ENCODE measurements at regions not wholly inside any gene's neighbourhood (a gene's known extent, or its start where the extent isn't known, plus 50 kb on each side); places are given as distances from the start of the nearest gene placed in this dataset.

DNA sequence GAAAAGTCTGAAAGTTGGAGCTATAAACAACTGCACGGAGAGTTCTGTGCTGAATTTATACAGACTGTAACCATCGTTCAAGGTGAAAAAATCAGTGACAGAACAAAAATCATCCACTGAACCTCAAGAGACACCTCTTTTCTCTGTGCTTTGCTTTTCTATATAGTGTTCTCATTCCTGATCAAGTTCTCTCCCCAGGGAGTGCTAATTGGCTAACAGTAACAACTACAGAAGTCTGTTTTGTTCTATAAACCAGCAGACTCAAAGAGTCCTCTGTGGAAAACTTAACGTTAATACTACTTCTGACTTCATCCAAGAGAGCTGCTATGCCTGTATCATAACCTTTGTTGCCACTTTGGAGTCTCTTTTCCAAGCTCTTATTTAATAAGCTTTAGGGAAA is 1388.3 kb upstream of the C9orf72 start:
- TF ChIP-seq, protein P1, sequence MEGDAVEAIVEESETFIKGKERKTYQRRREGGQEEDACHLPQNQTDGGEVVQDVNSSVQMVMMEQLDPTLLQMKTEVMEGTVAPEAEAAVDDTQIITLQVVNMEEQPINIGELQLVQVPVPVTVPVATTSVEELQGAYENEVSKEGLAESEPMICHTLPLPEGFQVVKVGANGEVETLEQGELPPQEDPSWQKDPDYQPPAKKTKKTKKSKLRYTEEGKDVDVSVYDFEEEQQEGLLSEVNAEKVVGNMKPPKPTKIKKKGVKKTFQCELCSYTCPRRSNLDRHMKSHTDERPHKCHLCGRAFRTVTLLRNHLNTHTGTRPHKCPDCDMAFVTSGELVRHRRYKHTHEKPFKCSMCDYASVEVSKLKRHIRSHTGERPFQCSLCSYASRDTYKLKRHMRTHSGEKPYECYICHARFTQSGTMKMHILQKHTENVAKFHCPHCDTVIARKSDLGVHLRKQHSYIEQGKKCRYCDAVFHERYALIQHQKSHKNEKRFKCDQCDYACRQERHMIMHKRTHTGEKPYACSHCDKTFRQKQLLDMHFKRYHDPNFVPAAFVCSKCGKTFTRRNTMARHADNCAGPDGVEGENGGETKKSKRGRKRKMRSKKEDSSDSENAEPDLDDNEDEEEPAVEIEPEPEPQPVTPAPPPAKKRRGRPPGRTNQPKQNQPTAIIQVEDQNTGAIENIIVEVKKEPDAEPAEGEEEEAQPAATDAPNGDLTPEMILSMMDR (IDR thresholded peaks at IDR 0.05): no peak
- no peak for TF ChIP-seq POLR2A (IDR thresholded peaks at IDR 0.05)
